IMR-90 (cell line): ENCODE measurements at regions not wholly inside any gene's neighbourhood (a gene's known extent, or its start where the extent isn't known, plus 50 kb on each side); places are given as distances from the start of the nearest gene placed in this dataset.

ENCODE experiments used
- ATAC-seq: fragments of 200-7000 bp; cut with Tn5 transposase; 2 replicates; pipeline ENCODE4 v1.9.1; 2020; ENCODE audit warnings: low read depth, mild to moderate bottlenecking, moderate library complexity
- BruUV-seq: library from RNA; stranded (reverse); fragments of 400-500 nt; replicated peaks from 2 replicates; lab custom pipeline; 2021; lab: Mats Ljungman, UMichigan
- CTCF ChIA-PET: fragments of 300-600 bp; formaldehyde crosslinking; extraction: SDS; loops from one replicate; lab custom pipeline; 2021; ENCODE audit warnings: antibody characterized with exemption; lab: Yijun Ruan, JAX
- POLR2A ChIA-PET: fragments of 300-600 bp; sonication (Branson Sonifier 250); formaldehyde crosslinking; loops from one replicate; lab custom pipeline; 2022; ENCODE audit warnings: antibody characterized with exemption; ENCODE audit not compliant: unreplicated experiment; lab: Charles Lee
- DNase-seq: peaks from one replicate; pipeline ENCODE4 v3.0.0; 2013
- H2AFZ ChIP-seq: replicated peaks from 2 replicates; pipeline ENCODE3; 2013; ENCODE audit warnings: low read length, mild to moderate bottlenecking; ENCODE audit not compliant: poor library complexity
- H2AK5ac ChIP-seq: 2 replicates; pipeline ENCODE4 v1.6.1; 2013; ENCODE audit warnings: low read depth, low read length, inconsistent platforms
- H2AK9ac ChIP-seq: replicated peaks from 2 replicates; pipeline ENCODE3; 2013; ENCODE audit warnings: mild to moderate bottlenecking, low read depth, low read length, moderate library complexity; ENCODE audit not compliant: poor library complexity
- H2BK120ac ChIP-seq: 2 replicates; pipeline ENCODE4 v1.6.1; 2013; ENCODE audit warnings: low read depth, low read length, inconsistent platforms
- H2BK15ac ChIP-seq: 3 replicates; pipeline ENCODE4 v1.6.1; 2013; ENCODE audit warnings: low read depth, low read length, inconsistent platforms
- H2BK20ac ChIP-seq: 2 replicates; pipeline ENCODE4 v1.6.1; 2013; ENCODE audit warnings: low read depth, mild to moderate bottlenecking, inconsistent platforms, low read length, moderate library complexity
- H2BK5ac ChIP-seq: 2 replicates; pipeline ENCODE4 v1.6.1; 2013; ENCODE audit warnings: mild to moderate bottlenecking, low read depth, low read length, inconsistent platforms; ENCODE audit not compliant: poor library complexity, severe bottlenecking
- H3K14ac ChIP-seq: replicated peaks from 2 replicates; pipeline ENCODE4 v1.6.1; 2013; ENCODE audit warnings: low read depth, low read length, inconsistent platforms
- H3K18ac ChIP-seq: 2 replicates; pipeline ENCODE4 v1.6.1; 2013; ENCODE audit warnings: low read depth, low read length, control low read depth
- H3K23ac ChIP-seq: 2 replicates; pipeline ENCODE4 v1.6.1; 2013; ENCODE audit warnings: low read depth, low read length, inconsistent platforms
- H3K27ac ChIP-seq: 2 replicates; pipeline ENCODE4 v1.5.1; 2013; ENCODE audit warnings: mild to moderate bottlenecking, control low read depth, low read length; ENCODE audit not compliant: insufficient read depth
- H3K27me3 ChIP-seq: 2 replicates; pipeline ENCODE4 v1.6.1; 2013; ENCODE audit warnings: low read length; ENCODE audit not compliant: control insufficient read depth, insufficient read depth
- H3K36me3 ChIP-seq: 2 replicates; pipeline ENCODE4 v1.6.1; 2013; ENCODE audit warnings: low read length, mixed read lengths; ENCODE audit not compliant: control insufficient read depth, insufficient read depth
- H3K4ac ChIP-seq: 2 replicates; pipeline ENCODE4 v1.6.1; 2013; ENCODE audit warnings: low read depth, low read length, inconsistent platforms
- H3K4me1 ChIP-seq: 2 replicates; pipeline ENCODE4 v1.6.1; 2013; ENCODE audit warnings: low read length, mixed read lengths; ENCODE audit not compliant: control insufficient read depth, insufficient read depth
- H3K4me2 ChIP-seq: 2 replicates; pipeline ENCODE4 v1.6.1; 2013; ENCODE audit warnings: low read depth, mild to moderate bottlenecking, control low read depth, low read length, moderate library complexity
- H3K4me3 ChIP-seq: 2 replicates; pipeline ENCODE4 v1.5.1; 2013; ENCODE audit warnings: low read depth, mild to moderate bottlenecking, control low read depth, low read length, moderate library complexity; ENCODE audit not compliant: insufficient read depth
- H3K56ac ChIP-seq: 2 replicates; pipeline ENCODE4 v1.6.1; 2013; ENCODE audit warnings: low read length, inconsistent platforms; ENCODE audit not compliant: insufficient read depth; ENCODE audit errors: extremely low read depth
- H3K79me1 ChIP-seq, 2 experiments: 2 replicates each; pipeline ENCODE4 v1.6.1; 2013; ENCODE audit warnings: low read length in 2 of 2, inconsistent platforms in 1 of 2, low read depth in 1 of 2
- H3K9ac ChIP-seq: 2 replicates; pipeline ENCODE4 v1.6.1; 2013; ENCODE audit warnings: low read depth, low read length, control low read depth
- H3K9me1 ChIP-seq: 2 replicates; pipeline ENCODE4 v1.6.1; 2013; ENCODE audit warnings: low read length, inconsistent platforms; ENCODE audit not compliant: insufficient read depth
- H3K9me3 ChIP-seq: 2 replicates; pipeline ENCODE4 v1.6.1; 2013; ENCODE audit warnings: low read length; ENCODE audit not compliant: control insufficient read depth, insufficient read depth
- H4K20me1 ChIP-seq: 2 replicates; pipeline ENCODE4 v1.6.1; 2013; ENCODE audit warnings: low read length, inconsistent platforms; ENCODE audit not compliant: insufficient read depth
- H4K5ac ChIP-seq: 2 replicates; pipeline ENCODE4 v1.6.1; 2013; ENCODE audit warnings: mild to moderate bottlenecking, low read depth, low read length, control low read depth
- H4K8ac ChIP-seq, 2 experiments: 2 replicates each; pipeline ENCODE4 v1.6.1; 2013; ENCODE audit warnings: low read depth in 2 of 2, low read length in 2 of 2, control low read depth in 1 of 2, inconsistent platforms in 1 of 2
- H4K91ac ChIP-seq: 2 replicates; pipeline ENCODE4 v1.6.1; 2013; ENCODE audit warnings: low read depth, low read length, inconsistent platforms; ENCODE audit not compliant: insufficient read depth
- BHLHE40 ChIP-seq: fragments of 150-350 bp; IDR thresholded peaks from 2 replicates; pipeline ENCODE4 v1.6.1; 2016; ENCODE audit warnings: mild to moderate bottlenecking, low read depth, low read length
- CEBPB ChIP-seq: IDR thresholded peaks from 2 replicates; pipeline ENCODE4 v1.6.1; 2012; ENCODE audit warnings: low read depth, low read length, improper control_type of control experiment
- CHD1 ChIP-seq: IDR thresholded peaks from 2 replicates; pipeline ENCODE4 v1.6.1; 2012; ENCODE audit warnings: low read depth, low read length, improper control_type of control experiment
- FOS ChIP-seq: fragments of 150-350 bp; IDR thresholded peaks from 2 replicates; pipeline ENCODE4 v1.6.1; 2016; ENCODE audit warnings: low read depth, low read length
- MAFK ChIP-seq: IDR thresholded peaks from 2 replicates; pipeline ENCODE4 v1.6.1; 2012; ENCODE audit warnings: low read depth, low read length, improper control_type of control experiment
- MAZ ChIP-seq: IDR thresholded peaks from 2 replicates; pipeline ENCODE4 v1.6.1; 2012; ENCODE audit warnings: low read depth, mild to moderate bottlenecking, low read length, improper control_type of control experiment, moderate library complexity, borderline replicate concordance
- MXI1 ChIP-seq: IDR thresholded peaks from 2 replicates; pipeline ENCODE4 v1.6.1; 2012; ENCODE audit warnings: low read depth, mild to moderate bottlenecking, low read length, moderate library complexity, borderline replicate concordance
- NFE2L2 ChIP-seq: fragments of 150-350 bp; IDR thresholded peaks from 2 replicates; pipeline ENCODE4 v1.6.1; 2016; ENCODE audit warnings: low read depth, mild to moderate bottlenecking, low read length
- POLR2A ChIP-seq: IDR thresholded peaks from 2 replicates; pipeline ENCODE4 v1.6.1; 2012; ENCODE audit warnings: mild to moderate bottlenecking, low read depth, low read length
- RAD21 ChIP-seq: IDR thresholded peaks from 2 replicates; pipeline ENCODE4 v1.6.1; 2012; ENCODE audit warnings: low read length, improper control_type of control experiment
- RCOR1 ChIP-seq: IDR thresholded peaks from 2 replicates; pipeline ENCODE4 v1.6.1; 2012; ENCODE audit warnings: mild to moderate bottlenecking, low read length, improper control_type of control experiment; ENCODE audit not compliant: insufficient replicate concordance
- RFX5 ChIP-seq: IDR thresholded peaks from 2 replicates; pipeline ENCODE4 v1.8.0; 2012; ENCODE audit warnings: low read depth, mild to moderate bottlenecking, low read length, moderate library complexity
- SMC3 ChIP-seq: fragments of 150-350 bp; IDR thresholded peaks from 2 replicates; pipeline ENCODE4 v1.6.1; 2016; ENCODE audit warnings: low read depth, mild to moderate bottlenecking, antibody characterized with exemption, low read length, moderate library complexity
- WGBS, 2 experiments: methylation state at CpG; one replicate each; pipeline versions ENCODE4 v1.1.5 to v1.1.7; 2013; ENCODE audit warnings: missing lambda C conversion rate in 2 of 2; ENCODE audit not compliant: insufficient read length in 1 of 2; ENCODE audit errors: extremely low coverage in 2 of 2; 5-methylcytosine and 5-hydroxymethylcytosine counted together
- dilution Hi-C: fragments of 300-500 bp; cut with HindIII; formaldehyde crosslinking; loops from one replicate; pipeline ENCODE4 v1.14.3; 2018; ENCODE audit warnings: low sequenced_read_pairs; ENCODE audit not compliant: unreplicated experiment
- in situ Hi-C: fragments of 300-500 bp; cut with MboI; formaldehyde crosslinking; loops from 3 replicates; pipeline ENCODE4 v1.14.3; 2019; ENCODE audit warnings: low sequenced_read_pairs, inconsistent platforms, mixed read lengths
- intact Hi-C: fragments of 100-400 bp; cut with micrococcal nuclease; formaldehyde crosslinking; loops from 2 replicates; pipeline ENCODE4 v1.10.0; 2022
- TF ChIP-seq, protein P1 (sequence below): fragments of 150-350 bp; IDR thresholded peaks from 2 replicates; pipeline ENCODE4 v1.6.1; 2017; ENCODE audit warnings: mild to moderate bottlenecking, antibody characterized with exemption, low read length, low read depth
- TF ChIP-seq, protein P2 (sequence below): fragments of 150-350 bp; IDR thresholded peaks from 2 replicates; pipeline ENCODE4 v1.6.1; 2016; ENCODE audit warnings: low read depth, mild to moderate bottlenecking, low read length, moderate library complexity, borderline replicate concordance
- TF ChIP-seq, protein P3 (sequence below): conservative IDR thresholded peaks from 2 replicates; pipeline ENCODE4 v1.5.1; 2012; ENCODE audit warnings: mild to moderate bottlenecking, low read depth, low read length, improper control_type of control experiment

DNA sequence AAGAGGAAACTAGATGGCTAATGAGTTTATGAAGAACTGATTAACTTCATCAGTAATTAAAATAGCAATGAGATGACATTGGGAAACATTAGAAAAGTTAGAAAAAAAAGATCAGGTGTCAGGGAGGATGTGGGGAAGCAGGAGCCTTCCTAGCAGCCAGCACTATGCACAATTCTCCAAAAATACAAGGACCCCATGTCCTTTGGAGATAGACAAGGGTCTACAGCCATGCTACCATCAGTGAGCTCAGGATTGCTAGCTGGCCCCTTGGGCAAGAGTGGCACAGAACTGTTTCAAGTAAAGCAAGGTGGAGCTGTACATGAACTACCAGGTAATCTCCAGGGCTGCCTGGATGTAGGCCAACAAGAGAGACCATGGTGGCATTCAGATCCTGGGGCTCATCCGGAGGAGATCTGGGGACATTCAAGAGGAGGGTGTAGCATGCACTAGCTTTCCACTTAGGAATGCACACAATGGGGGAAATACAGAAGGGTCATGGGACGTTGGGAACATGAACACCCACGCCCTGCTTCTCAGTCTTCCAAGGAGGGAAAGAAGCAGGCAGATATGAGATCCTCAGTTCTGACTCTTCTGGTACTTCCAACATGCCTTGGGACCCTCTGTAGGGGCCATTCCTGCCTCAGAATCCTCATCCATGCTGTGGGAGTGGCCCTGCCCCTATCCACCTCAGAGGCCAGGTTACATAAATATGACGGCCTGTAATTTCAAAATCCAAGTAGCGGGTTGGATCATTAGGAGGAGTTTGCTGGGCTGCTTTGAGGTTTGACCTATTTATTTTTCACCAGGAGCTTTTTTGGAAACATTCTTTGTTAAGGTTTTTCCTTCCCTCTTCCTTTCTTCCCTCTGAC, 82.2 kb upstream of the HABP2 start:
- 100% methylated on average over 1 of the region's 5 CpGs; no CpG with 5 or more reads in 1 of the 2 experiments for WGBS, 2 experiments
- ATAC-seq (no peak), DNase-seq (no peak)
- POLR2A ChIA-PET, result no interaction called here
- no peak overlapping the region for H3K4ac ChIP-seq
- H2BK120ac ChIP-seq, result no peak overlapping the region
- intact Hi-C loops, result no loop called here
- H3K23ac ChIP-seq, result no peak overlapping the region
- dilution Hi-C loops, result no loop called here
- no peaks in the 10 kb centered on the region for H3K9me1 ChIP-seq
- H3K9me3 ChIP-seq, result no peaks in the 10 kb centered on the region
- H3K27me3 ChIP-seq, result no peaks in the 10 kb centered on the region
- H3K36me3 ChIP-seq, result no peaks in the 10 kb centered on the region
- no peak overlapping the region for H3K4me2 ChIP-seq
- H3K27ac ChIP-seq, result no peak overlapping the region
- H3K18ac ChIP-seq, result no peak overlapping the region
- no peaks in the 10 kb centered on the region for H3K79me1 ChIP-seq
- no peak overlapping the region for H4K91ac ChIP-seq
- no peak for TF ChIP-seq MAZ
- TF ChIP-seq MXI1, result no peak
- TF ChIP-seq, protein P1, sequence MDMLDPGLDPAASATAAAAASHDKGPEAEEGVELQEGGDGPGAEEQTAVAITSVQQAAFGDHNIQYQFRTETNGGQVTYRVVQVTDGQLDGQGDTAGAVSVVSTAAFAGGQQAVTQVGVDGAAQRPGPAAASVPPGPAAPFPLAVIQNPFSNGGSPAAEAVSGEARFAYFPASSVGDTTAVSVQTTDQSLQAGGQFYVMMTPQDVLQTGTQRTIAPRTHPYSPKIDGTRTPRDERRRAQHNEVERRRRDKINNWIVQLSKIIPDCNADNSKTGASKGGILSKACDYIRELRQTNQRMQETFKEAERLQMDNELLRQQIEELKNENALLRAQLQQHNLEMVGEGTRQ, result no peak
- no peak for TF ChIP-seq CHD1
- no peak for TF ChIP-seq RFX5
- TF ChIP-seq, protein P2, sequence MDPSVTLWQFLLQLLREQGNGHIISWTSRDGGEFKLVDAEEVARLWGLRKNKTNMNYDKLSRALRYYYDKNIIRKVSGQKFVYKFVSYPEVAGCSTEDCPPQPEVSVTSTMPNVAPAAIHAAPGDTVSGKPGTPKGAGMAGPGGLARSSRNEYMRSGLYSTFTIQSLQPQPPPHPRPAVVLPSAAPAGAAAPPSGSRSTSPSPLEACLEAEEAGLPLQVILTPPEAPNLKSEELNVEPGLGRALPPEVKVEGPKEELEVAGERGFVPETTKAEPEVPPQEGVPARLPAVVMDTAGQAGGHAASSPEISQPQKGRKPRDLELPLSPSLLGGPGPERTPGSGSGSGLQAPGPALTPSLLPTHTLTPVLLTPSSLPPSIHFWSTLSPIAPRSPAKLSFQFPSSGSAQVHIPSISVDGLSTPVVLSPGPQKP, result no peak
- TF ChIP-seq RAD21, result no peak
- TF ChIP-seq NFE2L2, result no peak
- TF ChIP-seq, protein P3, sequence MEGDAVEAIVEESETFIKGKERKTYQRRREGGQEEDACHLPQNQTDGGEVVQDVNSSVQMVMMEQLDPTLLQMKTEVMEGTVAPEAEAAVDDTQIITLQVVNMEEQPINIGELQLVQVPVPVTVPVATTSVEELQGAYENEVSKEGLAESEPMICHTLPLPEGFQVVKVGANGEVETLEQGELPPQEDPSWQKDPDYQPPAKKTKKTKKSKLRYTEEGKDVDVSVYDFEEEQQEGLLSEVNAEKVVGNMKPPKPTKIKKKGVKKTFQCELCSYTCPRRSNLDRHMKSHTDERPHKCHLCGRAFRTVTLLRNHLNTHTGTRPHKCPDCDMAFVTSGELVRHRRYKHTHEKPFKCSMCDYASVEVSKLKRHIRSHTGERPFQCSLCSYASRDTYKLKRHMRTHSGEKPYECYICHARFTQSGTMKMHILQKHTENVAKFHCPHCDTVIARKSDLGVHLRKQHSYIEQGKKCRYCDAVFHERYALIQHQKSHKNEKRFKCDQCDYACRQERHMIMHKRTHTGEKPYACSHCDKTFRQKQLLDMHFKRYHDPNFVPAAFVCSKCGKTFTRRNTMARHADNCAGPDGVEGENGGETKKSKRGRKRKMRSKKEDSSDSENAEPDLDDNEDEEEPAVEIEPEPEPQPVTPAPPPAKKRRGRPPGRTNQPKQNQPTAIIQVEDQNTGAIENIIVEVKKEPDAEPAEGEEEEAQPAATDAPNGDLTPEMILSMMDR, result no peak
- TF ChIP-seq BHLHE40, result no peak
- TF ChIP-seq POLR2A, result no peak
- TF ChIP-seq CEBPB, result no peak
- TF ChIP-seq MAFK, result no peak
- no peak for TF ChIP-seq RCOR1
- TF ChIP-seq FOS, result no peak
- TF ChIP-seq SMC3, result no peak
- BruUV-seq, result no TSS peak
- no peaks in the 10 kb centered on the region for H3K4me1 ChIP-seq
- CTCF ChIA-PET, result no interaction called here
- H3K14ac ChIP-seq, result no peak overlapping the region
- no peak overlapping the region for H3K9ac ChIP-seq
- no peak overlapping the region for H2BK20ac ChIP-seq
- H2AK5ac ChIP-seq, result no peak overlapping the region
- in situ Hi-C loops, result no loop called here
- no peak overlapping the region for H4K8ac ChIP-seq
- no peak overlapping the region for H2AK9ac ChIP-seq
- no peak overlapping the region for H2BK5ac ChIP-seq
- no peak overlapping the region for H3K4me3 ChIP-seq
- no peaks in the 10 kb centered on the region for H4K20me1 ChIP-seq
- no peak overlapping the region for H4K5ac ChIP-seq
- H2BK15ac ChIP-seq, result no peak overlapping the region
- H3K56ac ChIP-seq, result no peak overlapping the region
- H2AFZ ChIP-seq, result no peak overlapping the region
